Caco-2 (cell line): ENCODE measurements at regions not wholly inside any gene's neighbourhood (a gene's known extent, or its start where the extent isn't known, plus 50 kb on each side); places are given as distances from the start of the nearest gene placed in this dataset.

Experiments used
- BruUV-seq: library from RNA; stranded (reverse); fragments of 400-500 nt; replicated peaks from 2 replicates; lab custom pipeline; 2021; lab: Mats Ljungman, UMichigan
- CTCF ChIA-PET: fragments of 300-600 bp; sonication (Branson Sonifier 250); formaldehyde crosslinking; loops from one replicate; lab custom pipeline; 2022; ENCODE audit warnings: antibody characterized with exemption; lab: Charles Lee
- POLR2A ChIA-PET: fragments of 300-600 bp; sonication (Branson Sonifier 250); formaldehyde crosslinking; loops from one replicate; lab custom pipeline; 2022; ENCODE audit warnings: antibody characterized with exemption; lab: Charles Lee
- DNase-seq, 2 experiments: peaks; one replicate each; pipeline versions ENCODE4 v3.0.0 to v3.0.0-alpha.2; 2020 to 2022
- H3K27me3 ChIP-seq: replicated peaks from 2 replicates; pipeline ENCODE4 v1.6.0; 2011; ENCODE audit warnings: low read length; ENCODE audit not compliant: control insufficient read depth, insufficient read depth
- H3K36me3 ChIP-seq: 2 replicates; pipeline ENCODE4 v1.5.1; 2011; ENCODE audit warnings: low read length; ENCODE audit not compliant: control insufficient read depth, insufficient read depth
- H3K4me1 ChIP-seq: fragments of 250-450 bp; sonication (Bioruptor Pico); 2 replicates; pipeline ENCODE4 v1.5.1; 2020; ENCODE audit warnings: mild to moderate bottlenecking
- H3K4me3 ChIP-seq: 2 replicates; pipeline ENCODE4 v1.5.1; 2011; ENCODE audit warnings: low read depth, mild to moderate bottlenecking, control low read depth, low read length
- H3K9me3 ChIP-seq: fragments of 250-450 bp; sonication (Bioruptor Pico); 2 replicates; pipeline ENCODE4 v1.5.1; 2020; ENCODE audit warnings: mild to moderate bottlenecking, moderate library complexity
- H3K27ac Mint-ChIP-seq: one replicate; pipeline ENCODE4 v1.8.0; 2022; ENCODE audit warnings: mixed read lengths; ENCODE audit not compliant: unreplicated experiment
- H3K27me3 Mint-ChIP-seq: one replicate; pipeline ENCODE4 v1.8.0; 2022; ENCODE audit warnings: mixed read lengths; ENCODE audit not compliant: insufficient read depth, unreplicated experiment
- H3K36me3 Mint-ChIP-seq: one replicate; pipeline ENCODE4 v1.8.0; 2022; ENCODE audit warnings: mild to moderate bottlenecking, mixed read lengths; ENCODE audit not compliant: insufficient read depth, unreplicated experiment
- H3K4me1 Mint-ChIP-seq: one replicate; pipeline ENCODE4 v1.8.0; 2022; ENCODE audit warnings: low read depth, mixed read lengths; ENCODE audit not compliant: unreplicated experiment
- H3K4me3 Mint-ChIP-seq: one replicate; pipeline ENCODE4 v1.8.0; 2022; ENCODE audit warnings: mild to moderate bottlenecking, moderate library complexity, mixed read lengths; ENCODE audit not compliant: unreplicated experiment
- H3K9me3 Mint-ChIP-seq: one replicate; pipeline ENCODE4 v1.8.0; 2022; ENCODE audit warnings: mixed read lengths; ENCODE audit not compliant: unreplicated experiment
- intact Hi-C: fragments of 100-400 bp; cut with micrococcal nuclease; formaldehyde crosslinking; loops from one replicate; pipeline ENCODE4 v1.10.0; 2022; ENCODE audit not compliant: unreplicated experiment
- TF ChIP-seq, protein P1 (sequence below), 2 experiments: fragments of 200-600 bp in 1 of 2; IDR thresholded peaks; 1 replicate in 1 of 2; 2 replicates in 1 of 2; pipeline versions ENCODE4 v1.5.1 to v1.8.0; 2011 to 2022; ENCODE audit warnings: antibody characterized with exemption in 1 of 2, control low read depth in 1 of 2, inconsistent platforms in 1 of 2, low read depth in 1 of 2, low read length in 1 of 2, mild to moderate bottlenecking in 1 of 2, moderate library complexity in 1 of 2; ENCODE audit not compliant: insufficient read depth in 1 of 2, severe bottlenecking in 1 of 2, unreplicated experiment in 1 of 2

DNA sequence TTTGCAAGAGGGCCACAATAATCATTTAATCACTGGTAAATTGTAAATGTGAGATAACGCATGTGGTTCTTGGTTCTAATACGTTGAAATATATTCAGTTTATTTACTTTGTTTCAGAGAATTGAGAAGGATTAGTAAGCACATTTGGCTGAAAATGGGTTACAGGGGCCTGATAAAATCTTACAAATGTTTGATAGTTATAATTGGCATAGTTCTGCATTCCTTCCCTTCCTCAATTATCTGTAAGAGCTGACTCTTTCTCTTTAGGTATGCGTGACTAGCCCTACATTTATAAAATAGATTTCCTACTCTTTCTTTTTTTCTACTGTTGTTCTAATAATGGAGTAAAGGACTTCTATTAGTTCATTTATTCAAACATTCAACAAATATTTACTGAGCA, 685.2 kb downstream of the NUP35 start:
- TF ChIP-seq, protein P1, sequence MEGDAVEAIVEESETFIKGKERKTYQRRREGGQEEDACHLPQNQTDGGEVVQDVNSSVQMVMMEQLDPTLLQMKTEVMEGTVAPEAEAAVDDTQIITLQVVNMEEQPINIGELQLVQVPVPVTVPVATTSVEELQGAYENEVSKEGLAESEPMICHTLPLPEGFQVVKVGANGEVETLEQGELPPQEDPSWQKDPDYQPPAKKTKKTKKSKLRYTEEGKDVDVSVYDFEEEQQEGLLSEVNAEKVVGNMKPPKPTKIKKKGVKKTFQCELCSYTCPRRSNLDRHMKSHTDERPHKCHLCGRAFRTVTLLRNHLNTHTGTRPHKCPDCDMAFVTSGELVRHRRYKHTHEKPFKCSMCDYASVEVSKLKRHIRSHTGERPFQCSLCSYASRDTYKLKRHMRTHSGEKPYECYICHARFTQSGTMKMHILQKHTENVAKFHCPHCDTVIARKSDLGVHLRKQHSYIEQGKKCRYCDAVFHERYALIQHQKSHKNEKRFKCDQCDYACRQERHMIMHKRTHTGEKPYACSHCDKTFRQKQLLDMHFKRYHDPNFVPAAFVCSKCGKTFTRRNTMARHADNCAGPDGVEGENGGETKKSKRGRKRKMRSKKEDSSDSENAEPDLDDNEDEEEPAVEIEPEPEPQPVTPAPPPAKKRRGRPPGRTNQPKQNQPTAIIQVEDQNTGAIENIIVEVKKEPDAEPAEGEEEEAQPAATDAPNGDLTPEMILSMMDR (IDR thresholded peaks at IDR 0.05; ENCODE audit: insufficient read depth in 1 of 2, low read depth in 1 of 2, low read length in 1 of 2, severe bottlenecking in 1 of 2, unreplicated experiment in 1 of 2) = no peak
- Mint-ChIP-seq H3K27ac (no peak overlapping the region), H3K4me3 (no peak overlapping the region), H3K9me3 (no peaks in the 10 kb centered on the region), H3K4me1 (no peaks in the 10 kb centered on the region), H3K36me3 (no peaks in the 10 kb centered on the region), H3K27me3 (no peaks in the 10 kb centered on the region)
- DNase-seq = no peak
- CTCF ChIA-PET = no interaction called here
- BruUV-seq = no TSS peak
- POLR2A ChIA-PET = no interaction called here
- intact Hi-C loops = no loop called here
- Histone ChIP-seq H3K4me1 (no peaks in the 10 kb centered on the region), H3K36me3 (no peaks in the 10 kb centered on the region), H3K9me3 (no peaks in the 10 kb centered on the region), H3K27me3 (no peaks in the 10 kb centered on the region), H3K4me3 (no peak overlapping the region)

DNA sequence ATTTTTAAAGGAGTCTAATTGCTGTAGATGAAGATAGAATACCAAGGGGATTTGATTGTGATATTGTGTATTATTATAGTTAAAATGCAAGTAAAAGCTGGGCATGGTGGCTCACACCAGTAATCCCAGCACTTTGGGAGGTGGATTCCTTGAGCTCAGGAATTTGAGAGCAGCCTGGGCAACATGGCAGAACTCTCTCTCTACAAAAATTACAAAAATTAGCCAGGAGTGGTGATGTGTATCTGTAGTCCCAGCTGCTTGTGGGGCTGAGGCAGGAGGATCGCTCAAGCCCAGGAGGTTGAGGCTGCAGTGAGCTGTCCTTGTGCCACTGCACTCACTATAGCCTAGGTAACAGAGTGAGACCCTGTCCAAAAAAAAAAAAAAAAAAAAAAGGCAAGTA, 687.0 kb downstream of the NUP35 start:
- H3K9me3 Mint-ChIP-seq = no peaks in the 10 kb centered on the region

GRCh38 chr2:183812091-183812490, 687.8 kb downstream of the NUP35 start:
- BruUV-seq = no TSS peak
- Mint-ChIP-seq H3K9me3 (no peaks in the 10 kb centered on the region), H3K4me3 (no peak overlapping the region), H3K36me3 (no peaks in the 10 kb centered on the region), H3K4me1 (no peaks in the 10 kb centered on the region), H3K27me3 (no peaks in the 10 kb centered on the region), H3K27ac (no peak overlapping the region)
- no peak overlapping the region for H3K4me3 ChIP-seq
- intact Hi-C loops = no loop called here
- TF ChIP-seq, protein P1 (IDR thresholded peaks at IDR 0.05; ENCODE audit: insufficient read depth in 1 of 2, low read depth in 1 of 2, low read length in 1 of 2, severe bottlenecking in 1 of 2, unreplicated experiment in 1 of 2) = no peak
- no peaks in the 10 kb centered on the region for H3K9me3 ChIP-seq
- no peaks in the 10 kb centered on the region for H3K36me3 ChIP-seq
- CTCF ChIA-PET = no interaction called here
- DNase-seq = no peak
- H3K27me3 ChIP-seq = no peaks in the 10 kb centered on the region
- H3K4me1 ChIP-seq = no peaks in the 10 kb centered on the region
- POLR2A ChIA-PET = no interaction called here

More for the DNA sequence above, 687.0 kb downstream of the NUP35 start:
- POLR2A ChIA-PET = no interaction called here
- no peaks in the 10 kb centered on the region for H3K27me3 ChIP-seq
- no peaks in the 10 kb centered on the region for H3K4me1 ChIP-seq
- no peaks in the 10 kb centered on the region for H3K4me1 Mint-ChIP-seq
- no peaks in the 10 kb centered on the region for H3K27me3 Mint-ChIP-seq
- H3K36me3 ChIP-seq = no peaks in the 10 kb centered on the region
- H3K4me3 Mint-ChIP-seq = no peak overlapping the region
- intact Hi-C loops = no loop called here
- H3K4me3 ChIP-seq = no peak overlapping the region
- no peak overlapping the region for H3K27ac Mint-ChIP-seq
- BruUV-seq = no TSS peak
- TF ChIP-seq, protein P1 (IDR thresholded peaks at IDR 0.05; ENCODE audit: insufficient read depth in 1 of 2, low read depth in 1 of 2, low read length in 1 of 2, severe bottlenecking in 1 of 2, unreplicated experiment in 1 of 2) = no peak
- DNase-seq = no peak
- no peaks in the 10 kb centered on the region for H3K36me3 Mint-ChIP-seq
- no peaks in the 10 kb centered on the region for H3K9me3 ChIP-seq
- CTCF ChIA-PET = no interaction called here
